Right lobe of liver (tissue), 6 donors: ENCODE measurements at regions not wholly inside any gene's neighbourhood (a gene's known extent, or its start where the extent isn't known, plus 50 kb on each side); places are given as distances from the start of the nearest gene placed in this dataset.

Experiments used
- ATAC-seq, 4 donors: fragments of 200-7000 bp; cut with Tn5 transposase; one replicate each; pipeline ENCODE4 v1.9.1; 2020; ENCODE audit warnings: mild to moderate bottlenecking in 4 of 4, moderate library complexity in 4 of 4
- DNase-seq, 3 donors: peaks; one replicate each; pipeline ENCODE4 v3.0.0-alpha.2; 2020
- H3K27ac ChIP-seq, 3 donors: fragments of 200-600 bp; one replicate each; pipeline ENCODE4 v1.8.0; 2022
- H3K27me3 ChIP-seq, 2 donors: fragments of 200-600 bp; one replicate each; pipeline ENCODE4 v1.8.0; 2022
- H3K36me3 ChIP-seq, 4 donors: fragments of 200-600 bp; sonication (generic) in 1 of 4; one replicate each; pipeline versions ENCODE4 v1.5.1 to v1.8.0; 2017 to 2022; ENCODE audit warnings: control low read depth in 1 of 4
- H3K4me1 ChIP-seq, 4 donors: fragments of 200-600 bp; sonication (generic) in 1 of 4; one replicate each; pipeline versions ENCODE4 v1.5.1 to v1.8.0; 2017 to 2022; ENCODE audit warnings: control low read depth in 1 of 4
- H3K4me3 ChIP-seq, 3 donors: fragments of 200-600 bp; one replicate each; pipeline ENCODE4 v1.8.0; 2022
- H3K9me3 ChIP-seq, 4 donors: fragments of 200-600 bp; sonication (generic) in 1 of 4; one replicate each; pipeline versions ENCODE4 v1.5.1 to v1.8.0; 2017 to 2022; ENCODE audit warnings: control low read depth in 1 of 4
- CTCF ChIP-seq, 4 donors: fragments of 200-600 bp in 3 of 4; fragments of 450-650 bp in 1 of 4; IDR thresholded peaks; one replicate each; pipeline versions ENCODE4 v1.5.1 to v1.8.0; 2016 to 2022; ENCODE audit warnings: antibody characterized with exemption in 4 of 4, mild to moderate bottlenecking in 2 of 4
- POLR2A ChIP-seq: fragments of 450-650 bp; IDR thresholded peaks from one replicate; pipeline ENCODE4 v1.6.1; 2017; ENCODE audit warnings: antibody characterized with exemption, mild to moderate bottlenecking
- WGBS: methylation state at CpG from one replicate; pipeline ENCODE4 v1.1.6; 2018; ENCODE audit warnings: low coverage, low lambda C conversion rate; ENCODE audit not compliant: insufficient coverage; ENCODE audit errors: missing lambda C conversion rate; 5-methylcytosine and 5-hydroxymethylcytosine counted together
- intact Hi-C, 2 donors: fragments of 100-400 bp; cut with DNase I; formaldehyde crosslinking; loops; one replicate each; pipeline versions ENCODE4 v1.11.2 to v1.14.1; 2022
- donor health status: DM: no; HTN: yes; CAD: no.
- donor health status: DM: no; HTN: no; CAD: no.
- donor health status: DM: no; HTN: no; CAD: no.
- donor health status: DM: no; HTN: yes; CAD: no.
- donor health status: DM: no; HTN: yes; CAD: no.

DNA sequence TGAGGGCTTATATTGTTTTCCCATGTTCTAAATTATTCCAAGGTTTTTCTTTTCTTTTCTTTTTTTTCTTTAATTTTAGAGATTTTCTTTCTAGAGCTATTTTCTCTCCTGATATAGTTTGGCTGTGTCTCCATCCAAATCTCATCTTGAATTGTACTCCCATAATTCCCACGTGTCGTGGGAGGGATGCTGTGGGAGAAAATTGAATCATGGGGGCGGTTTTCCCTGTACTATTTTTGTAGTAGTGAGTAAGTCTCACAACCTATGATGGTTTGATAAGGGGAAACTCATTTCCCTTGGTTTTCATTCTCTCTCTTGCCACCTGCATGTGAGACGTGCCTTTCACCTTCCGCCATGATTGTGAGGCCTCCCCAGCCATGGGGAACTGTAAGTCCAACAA, 1906.4 kb upstream of the PRR20A start:
- no peaks in the 10 kb centered on the region for H3K4me1 ChIP-seq
- no peak overlapping the region for H3K27ac ChIP-seq
- no peak overlapping the region for H3K4me3 ChIP-seq
- ATAC-seq, result no peak
- no peaks in the 10 kb centered on the region for H3K36me3 ChIP-seq
- H3K27me3 ChIP-seq, result no peaks in the 10 kb centered on the region
- intact Hi-C loops, result no loop called here
- TF ChIP-seq CTCF (IDR thresholded peaks at IDR 0.05), result no peak
- no peak for DNase-seq
- H3K9me3 ChIP-seq, result no peaks in the 10 kb centered on the region
- 51% methylated on average over 5 of the region's 5 CpGs for WGBS

DNA sequence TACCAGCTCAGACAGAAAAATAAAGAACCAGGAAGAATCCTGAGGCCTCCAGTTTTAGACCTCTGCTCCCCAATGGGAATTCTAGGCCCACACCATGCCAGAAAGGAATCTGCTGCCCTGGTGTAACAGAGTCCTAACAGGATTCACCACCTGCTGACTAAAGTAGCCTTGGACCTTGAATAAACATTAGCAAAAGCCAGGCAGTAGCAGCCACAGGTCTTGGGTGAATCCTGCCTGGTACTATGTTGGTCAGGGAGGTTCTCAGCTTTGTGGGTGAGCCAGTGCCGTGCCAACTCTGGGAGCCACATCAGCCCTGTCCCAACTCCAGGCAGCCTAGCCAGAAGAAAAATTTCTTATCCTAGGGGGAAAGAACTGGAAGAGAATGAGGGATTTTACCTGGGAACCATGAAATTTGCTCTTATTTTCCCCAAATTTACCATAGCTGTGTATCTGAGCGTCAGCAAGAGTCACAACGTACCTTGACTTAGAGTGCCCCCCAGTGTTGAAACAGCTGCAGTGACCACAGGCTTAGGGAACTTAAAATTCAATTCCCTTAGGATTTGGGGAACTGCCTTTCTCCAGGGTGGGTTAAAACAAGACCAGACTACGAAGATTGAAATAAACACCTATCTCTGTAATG, 1895.6 kb upstream of the PRR20A start:
- no peak overlapping the region for H3K4me3 ChIP-seq
- TF ChIP-seq POLR2A, result no peak
- TF ChIP-seq CTCF (IDR thresholded peaks at IDR 0.05), result peak in 2 of 4 donors; percentile 17 to 27
- intact Hi-C loops, result no loop called here
- DNase-seq (no peak), ATAC-seq (peak in 2 of 4 donors; percentile 23 to 32)
- no peaks in the 10 kb centered on the region for H3K27me3 ChIP-seq
- no peak overlapping the region for H3K27ac ChIP-seq
- H3K9me3 ChIP-seq, result no peaks in the 10 kb centered on the region
- 35% methylated on average over 3 of the region's 4 CpGs for WGBS
- H3K4me1 ChIP-seq, result no peaks in the 10 kb centered on the region
- no peaks in the 10 kb centered on the region for H3K36me3 ChIP-seq

- Histone ChIP-seq H3K4me3 (no peak overlapping the region), H3K9me3 (no peaks in the 10 kb centered on the region), H3K27me3 (no peaks in the 10 kb centered on the region), H3K4me1 (no peaks in the 10 kb centered on the region), H3K27ac (no peak overlapping the region), H3K36me3 (no peaks in the 10 kb centered on the region)
- TF ChIP-seq CTCF (IDR thresholded peaks at IDR 0.05) (no peak), POLR2A (no peak)
- no peak for ATAC-seq
- WGBS, result 71% methylated on average over 6 of the region's 6 CpGs
- DNase-seq, result no peak
- intact Hi-C loops, result no loop called here
Measured at GRCh38 chr13:55255236-55255635, 1885.5 kb upstream of the PRR20A start.

DNA sequence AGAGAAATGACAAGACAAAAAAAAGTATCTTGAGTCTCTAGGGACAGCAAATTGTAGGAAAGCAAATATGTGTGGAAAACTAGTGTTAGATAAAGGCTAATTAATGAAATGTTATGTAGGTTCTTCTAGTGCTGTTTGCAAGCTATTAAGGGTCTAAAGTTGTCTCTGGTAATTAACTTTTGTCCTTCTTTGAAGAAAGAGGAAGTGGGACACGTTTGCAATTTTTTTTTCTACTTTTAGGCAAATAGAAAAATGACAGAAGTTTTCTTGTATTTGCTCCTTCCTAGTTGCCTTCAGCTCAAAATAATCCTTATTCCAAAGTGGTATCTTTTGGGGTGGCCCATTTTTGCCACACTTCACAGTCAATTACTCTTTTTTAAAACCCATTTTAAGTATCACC, 1877.7 kb upstream of the PRR20A start:
- TF ChIP-seq POLR2A, result no peak
- TF ChIP-seq CTCF (IDR thresholded peaks at IDR 0.05), result no peak
- no peak for ATAC-seq
- WGBS, result 10% methylated on average over 1 of the region's 1 CpG

DNA sequence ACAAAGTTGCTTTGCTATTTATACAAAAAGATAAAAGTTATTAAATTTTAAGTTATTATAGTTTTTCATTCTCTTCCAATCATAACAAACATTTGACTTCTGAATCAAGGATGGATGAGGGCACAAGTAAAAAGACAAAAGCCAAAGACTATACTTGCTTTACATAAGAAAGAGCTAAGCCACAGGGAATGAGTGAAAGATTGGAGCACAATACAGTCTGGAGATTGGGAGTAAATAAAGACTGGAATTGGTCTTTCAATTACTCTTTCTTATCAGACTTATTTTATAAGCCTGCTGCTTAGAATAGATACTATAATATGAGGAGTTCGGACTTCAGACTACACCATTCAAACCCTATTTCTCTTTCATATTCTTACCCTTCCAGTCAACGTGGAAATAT, 1874.1 kb upstream of the PRR20A start:
- TF ChIP-seq CTCF (IDR thresholded peaks at IDR 0.05) (no peak), POLR2A (no peak)
- intact Hi-C loops, result no loop called here
- ATAC-seq (no peak), DNase-seq (no peak)
- 39% methylated on average over 2 of the region's 2 CpGs for WGBS
- no peak overlapping the region for H3K4me3 ChIP-seq
- H3K4me1 ChIP-seq, result no peaks in the 10 kb centered on the region
- H3K36me3 ChIP-seq, result no peaks in the 10 kb centered on the region
- no peaks in the 10 kb centered on the region for H3K27me3 ChIP-seq
- no peak overlapping the region for H3K27ac ChIP-seq
- H3K9me3 ChIP-seq, result no peaks in the 10 kb centered on the region

More for the DNA sequence above, 1877.7 kb upstream of the PRR20A start:
- Histone ChIP-seq H3K36me3 (no peaks in the 10 kb centered on the region), H3K27me3 (no peaks in the 10 kb centered on the region), H3K9me3 (no peaks in the 10 kb centered on the region), H3K27ac (no peak overlapping the region), H3K4me3 (no peak overlapping the region), H3K4me1 (no peaks in the 10 kb centered on the region)
- DNase-seq, result no peak
- intact Hi-C loops, result no loop called here
